ENCODE measurements at regions not wholly inside any gene's neighbourhood (a gene's known extent, or its start where the extent isn't known, plus 50 kb on each side); places are given as distances from the start of the nearest gene placed in this dataset.

- no peak for TF ChIP-seq FOXP2 (optimal IDR thresholded peaks at IDR 0.05; ENCODE audit: borderline replicate concordance, extremely low read depth, extremely low read length, insufficient read depth)
- TF ChIP-seq TAF1 (IDR thresholded peaks at IDR 0.05; ENCODE audit: borderline replicate concordance, insufficient read depth, low read length) = no peak
- no peak for TF ChIP-seq POLR2AphosphoS5 (IDR thresholded peaks at IDR 0.05; ENCODE audit: low read depth, low read length)
- TF ChIP-seq SIN3A (IDR thresholded peaks at IDR 0.05; ENCODE audit: borderline replicate concordance, insufficient read depth, low read length) = no peak
- no peak for TF ChIP-seq REST (IDR thresholded peaks at IDR 0.05; ENCODE audit: insufficient read depth in 1 of 2, low read depth in 2 of 2, low read length in 2 of 2)
These were observed 115.9 kb downstream of the LY86 start for GRCh38 chr6:6704103-6705060.

GRCh38 chr6:6705061-6705425, 116.5 kb downstream of the LY86 start:
- TF ChIP-seq REST (IDR thresholded peaks at IDR 0.05; ENCODE audit: insufficient read depth in 1 of 2, low read depth in 2 of 2, low read length in 2 of 2) = no peak
- TF ChIP-seq FOXP2 (optimal IDR thresholded peaks at IDR 0.05; ENCODE audit: borderline replicate concordance, extremely low read depth, extremely low read length, insufficient read depth) = no peak
- no peak for TF ChIP-seq TAF1 (IDR thresholded peaks at IDR 0.05; ENCODE audit: borderline replicate concordance, insufficient read depth, low read length)
- TF ChIP-seq POLR2AphosphoS5 (IDR thresholded peaks at IDR 0.05; ENCODE audit: low read depth, low read length) = no peak

- no peak for TF ChIP-seq FOXP2 (optimal IDR thresholded peaks at IDR 0.05; ENCODE audit: borderline replicate concordance, extremely low read depth, extremely low read length, insufficient read depth)
- no peak for TF ChIP-seq REST (IDR thresholded peaks at IDR 0.05; ENCODE audit: insufficient read depth in 1 of 2, low read depth in 2 of 2, low read length in 2 of 2)
- no peak for TF ChIP-seq TAF1 (IDR thresholded peaks at IDR 0.05; ENCODE audit: borderline replicate concordance, insufficient read depth, low read length)
- TF ChIP-seq SIN3A (IDR thresholded peaks at IDR 0.05; ENCODE audit: borderline replicate concordance, insufficient read depth, low read length) = no peak
- TF ChIP-seq POLR2AphosphoS5 (IDR thresholded peaks at IDR 0.05; ENCODE audit: low read depth, low read length) = no peak
These were observed 117.6 kb downstream of the LY86 start for GRCh38 chr6:6705915-6706675.

GRCh38 chr6:6707143-6707542, 118.6 kb downstream of the LY86 start:
- TF ChIP-seq TAF1 (IDR thresholded peaks at IDR 0.05; ENCODE audit: borderline replicate concordance, insufficient read depth, low read length) (no peak), POLR2AphosphoS5 (IDR thresholded peaks at IDR 0.05; ENCODE audit: low read depth, low read length) (no peak), FOXP2 (optimal IDR thresholded peaks at IDR 0.05; ENCODE audit: borderline replicate concordance, extremely low read depth, extremely low read length, insufficient read depth) (no peak), REST (IDR thresholded peaks at IDR 0.05; ENCODE audit: insufficient read depth in 1 of 2, low read depth in 2 of 2, low read length in 2 of 2) (no peak), SIN3A (IDR thresholded peaks at IDR 0.05; ENCODE audit: borderline replicate concordance, insufficient read depth, low read length) (no peak)
